HG02840 (cell line): ENCODE measurements at regions not wholly inside any gene's neighbourhood (a gene's known extent, or its start where the extent isn't known, plus 50 kb on each side); places are given as distances from the start of the nearest gene placed in this dataset.

Experiments used
- ATAC-seq: cut with Tn5 transposase; IDR thresholded peaks from one replicate; pipeline ENCODE4 v1.9.1; 2021; ENCODE audit warnings: mild to moderate bottlenecking, moderate library complexity, moderate number of reproducible peaks; ENCODE audit not compliant: unreplicated experiment, low FRiP score

DNA sequence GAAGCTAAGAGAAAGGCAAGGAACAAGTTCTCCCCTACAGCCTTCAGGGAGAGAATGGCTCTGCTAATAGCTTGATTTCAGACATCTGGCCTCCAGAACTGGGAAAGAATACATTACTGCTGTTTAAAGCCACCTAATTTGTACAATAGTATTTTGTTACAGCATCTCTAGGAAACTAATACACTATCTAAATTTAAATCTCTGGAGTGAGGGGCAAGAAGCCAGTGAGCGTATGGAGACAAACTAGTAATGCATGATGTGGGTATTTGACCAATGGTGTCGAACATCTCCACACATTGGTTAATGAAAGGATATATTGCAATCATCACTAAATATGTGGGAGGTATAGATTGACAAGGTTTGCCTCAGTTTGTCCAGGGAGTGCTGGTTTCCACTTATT is 451.5 kb downstream of the EPM2A start:
- no peak for ATAC-seq

DNA sequence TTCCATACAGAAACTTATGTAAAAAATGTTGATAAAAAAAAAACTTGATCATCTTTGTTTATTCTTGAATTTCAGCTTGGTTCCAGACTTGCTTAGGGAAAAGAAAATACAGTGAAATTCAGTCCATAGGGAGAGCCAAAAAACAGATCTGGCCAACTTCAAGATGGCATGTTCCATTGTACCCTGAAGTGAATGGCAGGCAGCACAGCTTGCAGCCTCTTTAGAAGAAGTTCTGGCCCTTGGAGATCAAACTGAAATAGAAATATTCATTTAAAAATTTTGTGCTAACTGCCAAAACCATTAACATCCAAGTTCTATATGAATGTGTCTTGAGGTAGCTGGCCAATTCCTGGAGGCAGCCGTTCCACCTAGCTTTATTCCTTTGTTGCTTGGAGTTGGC is 448.4 kb downstream of the EPM2A start:
- no peak for ATAC-seq

- no peak for ATAC-seq
Observed at GRCh38 chr6:145289573-145289972, 445.7 kb downstream of the EPM2A start.

GRCh38 chr6:145290122-145290521 is 445.2 kb downstream of the EPM2A start:
- no peak for ATAC-seq

GRCh38 chr6:145292066-145292465 is 443.3 kb downstream of the EPM2A start:
- no peak for ATAC-seq

- ATAC-seq, result no peak
Observed at GRCh38 chr6:145294942-145295341, 440.4 kb downstream of the EPM2A start.

GRCh38 chr6:145295746-145296145 is 439.6 kb downstream of the EPM2A start:
- no peak for ATAC-seq

DNA sequence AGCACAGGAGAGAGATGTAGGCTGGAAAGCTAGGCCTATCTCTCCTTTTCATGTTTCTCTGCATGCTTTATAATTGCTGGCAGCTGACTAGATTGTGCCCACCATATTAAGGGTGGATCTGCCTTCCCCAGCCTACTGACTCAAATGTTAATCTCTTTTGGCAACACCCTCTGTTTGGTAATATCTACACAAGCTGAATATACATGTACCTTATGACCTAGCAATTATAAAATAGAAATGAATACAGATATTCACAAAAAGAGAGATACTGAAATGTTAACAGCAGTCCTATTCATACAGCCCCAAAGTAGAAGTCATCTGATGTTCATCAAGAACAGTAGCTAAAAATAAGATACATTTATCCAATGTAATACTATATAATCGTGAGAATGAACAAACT is 429.6 kb downstream of the EPM2A start:
- ATAC-seq, result no peak

DNA sequence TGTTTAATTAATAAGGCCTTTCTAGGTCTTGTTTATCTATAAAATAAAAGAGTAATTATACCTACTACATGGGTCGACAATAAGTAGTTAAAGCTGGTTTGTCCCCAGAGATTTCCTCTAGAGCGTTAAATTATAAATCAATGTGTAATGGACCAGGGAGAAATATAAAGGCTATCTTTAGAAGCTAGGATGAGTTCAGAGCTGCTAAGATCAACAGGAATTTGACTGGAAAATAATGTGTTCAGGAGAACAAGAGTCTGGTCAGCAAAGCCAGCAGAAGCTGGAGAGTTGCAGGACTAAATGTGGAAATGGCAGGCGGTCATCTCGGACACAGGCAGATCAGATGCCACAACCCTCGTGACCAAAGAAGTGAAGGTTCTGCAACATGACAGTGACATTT is 428.8 kb downstream of the EPM2A start:
- ATAC-seq, result no peak

GRCh38 chr6:145309842-145310535 is 425.3 kb downstream of the EPM2A start:
- ATAC-seq, result no peak

GRCh38 chr6:145312481-145312880 is 422.8 kb downstream of the EPM2A start:
- ATAC-seq, result no peak

DNA sequence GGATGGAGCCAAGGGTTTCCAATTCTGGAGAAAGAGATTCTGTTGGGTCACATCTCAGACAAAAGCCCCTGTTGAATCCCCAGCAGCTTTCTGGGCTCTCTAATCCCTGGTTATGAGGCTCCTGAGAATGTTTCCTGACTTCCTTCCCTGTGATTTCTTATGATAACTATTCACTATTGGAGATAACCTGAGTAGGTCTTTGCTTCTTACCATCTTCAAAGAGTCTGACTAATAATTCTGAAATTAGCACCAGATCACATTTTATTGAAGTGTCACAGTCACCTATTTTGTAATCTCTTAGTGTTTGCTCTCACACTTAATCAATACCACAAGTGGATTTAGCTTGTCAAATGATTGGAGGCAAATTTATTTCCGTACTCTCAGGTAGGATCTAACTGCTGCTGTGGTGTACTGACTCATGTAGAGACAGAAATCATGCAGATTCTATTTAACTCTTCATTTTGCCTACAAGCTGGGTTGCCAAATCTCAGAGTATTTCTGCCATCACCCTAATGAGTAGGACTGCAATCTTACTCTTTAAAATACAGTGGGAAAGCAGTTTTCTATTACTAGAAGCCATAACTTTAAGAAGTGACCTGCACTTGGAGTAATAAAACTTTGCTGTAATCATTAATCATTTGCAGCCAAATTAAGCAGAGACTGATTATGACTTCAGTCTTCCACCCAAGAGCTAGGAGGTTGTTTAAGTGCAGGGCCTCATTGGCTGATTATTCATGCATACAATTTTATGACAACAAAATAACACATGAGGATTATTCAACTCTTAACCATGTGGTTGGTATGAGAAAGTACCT is 422.1 kb downstream of the EPM2A start:
- no peak for ATAC-seq

GRCh38 chr6:145315982-145316600 is 419.2 kb downstream of the EPM2A start:
- ATAC-seq, result no peak

DNA sequence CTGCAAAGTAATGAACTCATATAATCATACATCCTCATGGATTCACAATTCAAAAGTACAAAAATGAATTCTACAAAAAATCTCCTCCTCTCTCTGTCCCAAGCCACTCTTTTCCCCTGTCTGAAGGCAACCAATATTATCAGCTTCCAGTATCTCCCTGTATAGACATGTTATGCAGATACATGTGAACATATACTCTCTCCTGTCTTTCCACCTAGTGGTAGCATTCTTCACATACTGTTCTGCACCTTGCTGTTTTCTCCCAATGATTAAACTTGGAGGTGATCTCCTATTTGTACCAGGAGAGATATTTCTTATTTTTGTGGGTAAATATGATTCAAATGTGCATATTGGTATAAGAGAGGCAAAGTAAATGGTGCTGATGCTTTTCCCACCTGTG is 416.4 kb downstream of the EPM2A start:
- no peak for ATAC-seq

DNA sequence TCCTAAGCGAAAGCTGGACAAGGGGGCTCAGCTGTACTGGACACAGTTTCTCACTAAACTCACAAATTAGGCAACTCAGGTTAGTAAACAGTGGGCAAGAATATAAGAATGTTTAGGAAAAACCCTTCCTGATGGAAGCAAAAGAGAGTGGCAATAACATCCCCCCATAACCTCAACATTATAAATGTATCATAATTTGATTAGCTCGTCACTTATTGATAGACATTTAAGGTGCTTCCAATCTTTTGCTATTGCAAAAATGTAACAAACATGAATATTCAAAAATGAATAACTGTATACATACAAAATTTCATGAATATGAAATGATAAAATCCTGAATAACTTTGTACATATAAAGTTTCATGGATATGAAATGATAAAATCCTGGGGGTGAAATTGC is 415.7 kb downstream of the EPM2A start:
- ATAC-seq, result no peak

DNA sequence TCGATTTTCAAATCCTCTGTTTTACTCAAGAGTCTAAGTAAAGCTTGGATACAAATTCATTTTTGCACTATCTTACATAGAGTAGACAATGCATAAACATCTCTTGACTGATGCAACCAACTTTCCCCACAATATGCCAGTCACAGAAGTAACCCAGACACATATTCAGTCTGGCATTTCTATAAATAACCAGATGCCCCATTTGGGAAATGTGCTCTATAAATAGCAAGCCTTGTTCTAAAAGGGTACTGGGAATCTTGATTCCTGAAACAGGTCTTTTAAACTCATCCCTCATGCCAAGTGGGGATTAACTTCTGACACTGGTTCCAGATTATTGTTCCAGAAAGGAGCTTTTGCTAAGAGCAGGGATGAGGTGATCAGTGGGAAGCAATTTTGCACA is 411.7 kb downstream of the EPM2A start:
- no peak for ATAC-seq

GRCh38 chr6:145327586-145327985 is 407.7 kb downstream of the EPM2A start:
- ATAC-seq, result no peak

- no peak for ATAC-seq
Observed at GRCh38 chr6:145329257-145329656, 406.1 kb downstream of the EPM2A start.

DNA sequence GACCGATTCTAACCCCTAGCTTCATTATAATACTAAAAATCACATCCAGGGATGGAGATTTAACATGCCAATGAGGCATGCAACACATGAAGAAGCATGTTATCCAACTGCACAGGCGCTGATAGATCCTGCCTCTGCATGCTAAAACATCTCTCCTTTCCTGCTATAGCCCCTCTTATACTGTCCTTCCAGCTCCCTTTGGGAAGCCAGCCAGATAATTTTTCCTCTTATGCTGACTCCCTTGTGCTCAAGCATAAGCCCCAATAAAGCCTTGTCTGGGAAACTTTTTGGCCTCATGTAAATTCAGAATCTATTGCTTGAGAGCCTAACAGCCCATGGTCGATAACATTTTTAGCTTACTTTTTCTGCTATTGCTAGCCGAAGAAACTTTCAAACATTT is 404.3 kb downstream of the EPM2A start:
- no peak for ATAC-seq

- no peak for ATAC-seq
Observed at GRCh38 chr6:145332011-145332410, 403.3 kb downstream of the EPM2A start.

DNA sequence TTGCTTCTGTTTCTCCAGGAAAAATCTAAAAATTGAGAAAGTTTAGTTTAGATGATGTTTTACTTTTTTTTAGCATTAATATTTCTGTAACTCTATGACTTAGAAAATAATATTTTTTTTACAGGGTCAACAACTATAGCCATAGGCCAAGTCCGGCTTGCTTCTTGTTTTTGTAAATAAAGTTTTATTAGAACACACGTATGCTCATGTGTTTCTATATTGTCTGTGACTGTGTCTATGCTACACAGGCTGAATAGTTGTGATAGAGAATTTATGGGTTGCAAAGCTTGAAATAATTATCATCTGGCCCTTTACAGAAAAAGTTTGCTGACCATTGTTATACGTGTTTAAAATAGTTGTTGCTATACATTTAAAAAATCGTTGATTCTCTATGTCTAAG is 399.2 kb downstream of the EPM2A start:
- no peak for ATAC-seq

DNA sequence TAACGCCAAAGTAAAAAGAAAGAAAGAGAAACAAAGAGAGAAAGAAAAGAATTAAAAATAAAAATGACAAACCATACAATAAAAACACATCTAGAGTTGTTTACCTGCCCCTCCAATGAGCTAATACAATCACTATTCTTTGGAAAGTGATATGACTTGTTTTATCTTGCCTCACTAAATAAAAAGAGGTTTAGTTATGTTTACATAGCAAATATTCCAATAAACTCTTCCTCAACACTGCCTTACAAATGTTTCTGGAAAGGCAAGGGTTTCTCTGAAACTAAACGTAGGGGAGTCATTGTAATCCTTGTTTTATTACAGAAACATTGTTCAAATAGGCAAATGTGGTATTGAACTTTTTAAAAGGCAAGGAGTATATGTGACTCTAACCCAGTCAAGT is 396.2 kb downstream of the EPM2A start:
- ATAC-seq, result no peak
